ENCODE measurements at regions not wholly inside any gene's neighbourhood (a gene's known extent, or its start where the extent isn't known, plus 50 kb on each side); places are given as distances from the start of the nearest gene placed in this dataset.

DNA sequence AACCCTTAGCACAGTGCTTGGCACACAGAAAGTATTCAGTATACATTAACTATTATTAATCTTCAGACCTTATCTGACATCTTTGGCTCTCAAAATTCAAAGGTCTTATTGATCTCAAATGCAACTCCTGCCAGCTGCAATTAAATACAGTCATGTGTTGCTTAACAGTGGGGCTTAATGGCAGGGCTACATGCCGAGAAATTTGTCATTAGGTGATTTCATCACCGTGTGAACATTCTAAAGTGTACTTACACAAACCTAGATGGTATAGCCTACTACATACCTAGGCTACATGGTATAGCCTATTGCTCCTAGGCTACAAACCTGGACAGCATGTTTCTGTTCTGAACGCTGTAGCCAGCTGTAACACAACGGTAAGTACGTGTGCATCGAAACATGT is 156.3 kb upstream of the TMCC3 start:
- Histone ChIP-seq H3K79me2 (ENCODE audit: insufficient read depth, low read length) (no peaks in the 10 kb centered on the region), H3K27ac (ENCODE audit: low read depth, low read length, poor library complexity, severe bottlenecking) (no peak overlapping the region)

DNA sequence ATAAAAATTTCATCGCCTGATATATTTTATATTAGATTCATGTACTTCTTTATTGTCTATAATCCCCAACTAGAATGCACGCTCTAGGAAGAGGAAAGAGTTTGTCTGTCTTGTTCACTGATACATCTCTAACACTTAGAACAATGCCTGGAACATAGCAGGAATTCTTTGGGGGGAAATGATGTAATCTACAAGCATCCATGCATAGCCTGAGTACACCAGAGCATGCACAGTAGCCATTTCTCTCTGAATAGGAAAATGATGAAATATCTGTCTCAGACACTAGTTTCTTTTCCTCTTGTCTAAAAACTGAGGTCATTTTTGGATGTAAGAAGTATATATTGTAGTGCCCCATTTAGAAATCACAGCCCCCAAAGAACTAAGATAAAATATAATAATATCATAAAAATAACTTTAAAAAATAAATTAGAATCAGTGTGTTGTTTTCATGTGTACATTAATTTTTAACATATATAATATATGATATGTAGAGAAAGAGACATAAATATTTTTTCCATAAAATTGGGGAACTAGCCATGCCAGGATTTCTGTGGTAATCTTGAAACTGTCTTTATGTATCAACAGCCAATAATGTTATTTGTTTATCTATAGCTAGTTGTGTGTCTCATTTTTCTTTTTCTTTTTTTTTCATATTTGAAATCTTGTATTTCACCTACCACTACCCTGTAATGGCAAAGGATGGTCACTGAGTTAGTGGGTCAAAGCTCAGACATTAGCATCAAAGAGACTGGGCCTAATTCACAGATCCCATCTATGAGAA is 155.6 kb upstream of the TMCC3 start:
- H2AFZ ChIP-seq (ENCODE audit: low read length): no peak overlapping the region
- no peak for TF ChIP-seq EZH2 (IDR thresholded peaks at IDR 0.05; ENCODE audit: borderline replicate concordance, low read length)
- TF ChIP-seq, protein P1, sequence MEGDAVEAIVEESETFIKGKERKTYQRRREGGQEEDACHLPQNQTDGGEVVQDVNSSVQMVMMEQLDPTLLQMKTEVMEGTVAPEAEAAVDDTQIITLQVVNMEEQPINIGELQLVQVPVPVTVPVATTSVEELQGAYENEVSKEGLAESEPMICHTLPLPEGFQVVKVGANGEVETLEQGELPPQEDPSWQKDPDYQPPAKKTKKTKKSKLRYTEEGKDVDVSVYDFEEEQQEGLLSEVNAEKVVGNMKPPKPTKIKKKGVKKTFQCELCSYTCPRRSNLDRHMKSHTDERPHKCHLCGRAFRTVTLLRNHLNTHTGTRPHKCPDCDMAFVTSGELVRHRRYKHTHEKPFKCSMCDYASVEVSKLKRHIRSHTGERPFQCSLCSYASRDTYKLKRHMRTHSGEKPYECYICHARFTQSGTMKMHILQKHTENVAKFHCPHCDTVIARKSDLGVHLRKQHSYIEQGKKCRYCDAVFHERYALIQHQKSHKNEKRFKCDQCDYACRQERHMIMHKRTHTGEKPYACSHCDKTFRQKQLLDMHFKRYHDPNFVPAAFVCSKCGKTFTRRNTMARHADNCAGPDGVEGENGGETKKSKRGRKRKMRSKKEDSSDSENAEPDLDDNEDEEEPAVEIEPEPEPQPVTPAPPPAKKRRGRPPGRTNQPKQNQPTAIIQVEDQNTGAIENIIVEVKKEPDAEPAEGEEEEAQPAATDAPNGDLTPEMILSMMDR (IDR thresholded peaks at IDR 0.05; ENCODE audit: low read length): no peak
- H3K27me3 ChIP-seq (ENCODE audit: insufficient read depth, low read length): no peaks in the 10 kb centered on the region; the same call in 1 of the 2 replicates
- no peaks in the 10 kb centered on the region for H3F3A ChIP-seq (ENCODE audit: insufficient read depth, low read length)
- no peaks in the 10 kb centered on the region for H3K36me3 ChIP-seq (ENCODE audit: insufficient read depth, low read length)
- H3K27ac ChIP-seq (ENCODE audit: low read depth, low read length, poor library complexity, severe bottlenecking): no peak overlapping the region
- no peaks in the 10 kb centered on the region for H4K20me1 ChIP-seq (ENCODE audit: insufficient read depth, low read length)
- no peaks in the 10 kb centered on the region for H3K4me1 ChIP-seq (ENCODE audit: insufficient read depth, low read length, severe bottlenecking)
- no peaks in the 10 kb centered on the region for H3K79me2 ChIP-seq (ENCODE audit: insufficient read depth, low read length)
- H3K9me3 ChIP-seq (ENCODE audit: low read length): no peaks in the 10 kb centered on the region
- H3K9me2 ChIP-seq (ENCODE audit: low read depth, low read length): no peaks in the 10 kb centered on the region
- no peak overlapping the region for H3K4me2 ChIP-seq (ENCODE audit: low read length)
- no peak overlapping the region for H3K9ac ChIP-seq (ENCODE audit: low read length)
- H3K4me3 ChIP-seq (ENCODE audit: low read depth, low read length, poor library complexity, severe bottlenecking): no peak overlapping the region

More for the DNA sequence above, 156.3 kb upstream of the TMCC3 start:
- Histone ChIP-seq H3K9ac (ENCODE audit: low read length) (no peak overlapping the region), H3K36me3 (ENCODE audit: insufficient read depth, low read length) (no peaks in the 10 kb centered on the region), H3K4me2 (ENCODE audit: low read length) (no peak overlapping the region), H2AFZ (ENCODE audit: low read length) (no peak overlapping the region), H3K9me2 (ENCODE audit: low read depth, low read length) (no peaks in the 10 kb centered on the region), H3F3A (ENCODE audit: insufficient read depth, low read length) (no peaks in the 10 kb centered on the region), H3K4me1 (ENCODE audit: insufficient read depth, low read length, severe bottlenecking) (no peaks in the 10 kb centered on the region), H3K9me3 (ENCODE audit: low read length) (no peaks in the 10 kb centered on the region), H3K27me3 (ENCODE audit: insufficient read depth, low read length) (no peaks in the 10 kb centered on the region; the same call in 1 of the 2 replicates), H3K4me3 (ENCODE audit: low read depth, low read length, poor library complexity, severe bottlenecking) (no peak overlapping the region), H4K20me1 (ENCODE audit: insufficient read depth, low read length) (no peaks in the 10 kb centered on the region)
- TF ChIP-seq EZH2 (IDR thresholded peaks at IDR 0.05; ENCODE audit: borderline replicate concordance, low read length): no peak
- TF ChIP-seq, protein P1 (IDR thresholded peaks at IDR 0.05; ENCODE audit: low read length): no peak

DNA sequence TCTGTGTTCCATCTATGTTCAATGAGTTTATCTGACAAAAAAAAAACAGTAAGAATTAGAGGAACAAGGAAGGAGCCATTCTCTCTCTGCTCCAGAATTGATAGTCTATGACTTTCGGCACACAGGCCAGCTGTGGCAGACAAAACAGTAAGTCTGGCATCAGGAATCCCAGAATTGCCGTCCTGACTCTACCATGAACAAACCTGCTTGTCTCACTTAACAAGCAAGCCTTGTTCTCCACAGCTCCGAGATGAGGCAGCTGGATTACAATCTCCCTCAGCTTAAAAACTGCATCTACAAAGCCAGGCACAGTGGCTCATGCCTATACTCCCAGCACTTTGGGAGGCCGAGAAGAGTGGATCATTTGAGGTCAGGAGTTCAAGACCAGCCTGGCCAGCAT is 153.6 kb upstream of the TMCC3 start:
- H3K4me2 ChIP-seq (ENCODE audit: low read length): no peak overlapping the region
- no peaks in the 10 kb centered on the region for H3K9me3 ChIP-seq (ENCODE audit: low read length)
- H3K27me3 ChIP-seq (ENCODE audit: insufficient read depth, low read length): no peaks in the 10 kb centered on the region; the same call in 1 of the 2 replicates
- no peaks in the 10 kb centered on the region for H3F3A ChIP-seq (ENCODE audit: insufficient read depth, low read length)
- TF ChIP-seq EZH2 (IDR thresholded peaks at IDR 0.05; ENCODE audit: borderline replicate concordance, low read length): no peak
- no peak overlapping the region for H2AFZ ChIP-seq (ENCODE audit: low read length)
- H3K79me2 ChIP-seq (ENCODE audit: insufficient read depth, low read length): no peaks in the 10 kb centered on the region
- no peaks in the 10 kb centered on the region for H3K9me2 ChIP-seq (ENCODE audit: low read depth, low read length)
- no peak overlapping the region for H3K4me3 ChIP-seq (ENCODE audit: low read depth, low read length, poor library complexity, severe bottlenecking)
- no peaks in the 10 kb centered on the region for H3K4me1 ChIP-seq (ENCODE audit: insufficient read depth, low read length, severe bottlenecking)
- no peak overlapping the region for H3K9ac ChIP-seq (ENCODE audit: low read length)
- no peak overlapping the region for H3K27ac ChIP-seq (ENCODE audit: low read depth, low read length, poor library complexity, severe bottlenecking)
- H4K20me1 ChIP-seq (ENCODE audit: insufficient read depth, low read length): no peaks in the 10 kb centered on the region
- H3K36me3 ChIP-seq (ENCODE audit: insufficient read depth, low read length): no peaks in the 10 kb centered on the region

DNA sequence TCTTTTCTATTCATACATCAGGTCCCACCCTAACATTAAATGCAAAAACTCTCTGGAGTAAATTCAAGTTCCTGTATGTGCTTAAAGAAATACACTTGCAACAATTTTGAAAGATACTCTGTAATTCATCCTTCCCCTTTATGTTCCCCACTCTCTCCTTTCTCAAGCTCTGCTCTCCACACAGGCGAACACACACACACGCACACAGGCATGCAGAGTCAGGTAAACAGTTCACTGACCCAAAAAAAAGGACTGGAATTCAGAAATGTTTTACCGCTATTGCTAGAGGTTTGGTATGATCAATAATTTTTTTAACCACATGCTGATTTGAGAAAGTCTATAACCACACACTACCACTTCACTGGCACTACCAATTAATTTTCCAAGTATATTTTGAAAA is 152.4 kb upstream of the TMCC3 start:
- Histone ChIP-seq H3K79me2 (ENCODE audit: insufficient read depth, low read length) (no peaks in the 10 kb centered on the region), H3K4me3 (ENCODE audit: low read depth, low read length, poor library complexity, severe bottlenecking) (no peak overlapping the region), H4K20me1 (ENCODE audit: insufficient read depth, low read length) (no peaks in the 10 kb centered on the region), H3K36me3 (ENCODE audit: insufficient read depth, low read length) (no peaks in the 10 kb centered on the region), H3K9me2 (ENCODE audit: low read depth, low read length) (no peaks in the 10 kb centered on the region), H3K27ac (ENCODE audit: low read depth, low read length, poor library complexity, severe bottlenecking) (no peak overlapping the region), H3K9ac (ENCODE audit: low read length) (no peak overlapping the region), H3K9me3 (ENCODE audit: low read length) (no peaks in the 10 kb centered on the region), H3K4me1 (ENCODE audit: insufficient read depth, low read length, severe bottlenecking) (no peaks in the 10 kb centered on the region), H3F3A (ENCODE audit: insufficient read depth, low read length) (no peaks in the 10 kb centered on the region), H2AFZ (ENCODE audit: low read length) (no peak overlapping the region), H3K4me2 (ENCODE audit: low read length) (no peak overlapping the region), H3K27me3 (ENCODE audit: insufficient read depth, low read length) (no peaks in the 10 kb centered on the region; the same call in 1 of the 2 replicates)
- TF ChIP-seq, protein P1 (IDR thresholded peaks at IDR 0.05; ENCODE audit: low read length): no peak
- no peak for TF ChIP-seq EZH2 (IDR thresholded peaks at IDR 0.05; ENCODE audit: borderline replicate concordance, low read length)
